B cell (primary cell): ENCODE measurements at regions not wholly inside any gene's neighbourhood (a gene's known extent, or its start where the extent isn't known, plus 50 kb on each side); places are given as distances from the start of the nearest gene placed in this dataset.

ENCODE experiments used
- ATAC-seq: fragments of 200-7000 bp; cut with Tn5 transposase; one replicate; pipeline ENCODE4 v1.10.0; 2021; ENCODE audit warnings: low read depth, mild to moderate bottlenecking, moderate number of reproducible peaks, moderate library complexity
- CTCF ChIA-PET: fragments of 350-600 bp; sonication (Branson Sonifier 250); formaldehyde crosslinking; loops from one replicate; lab custom pipeline; 2021; ENCODE audit warnings: antibody characterized with exemption, inconsistent platforms; lab: Charles Lee
- POLR2A ChIA-PET: fragments of 350-600 bp; sonication (Branson Sonifier 250); formaldehyde crosslinking; loops from one replicate; lab custom pipeline; 2021; ENCODE audit warnings: antibody characterized with exemption; lab: Charles Lee
- DNase-seq: peaks from one replicate; pipeline ENCODE4 v3.0.0; 2013
- H2AFZ ChIP-seq: 2 replicates; pipeline ENCODE4 v1.6.1; 2012; ENCODE audit warnings: mild to moderate bottlenecking, low read depth, low read length; ENCODE audit not compliant: insufficient read depth, poor library complexity, severe bottlenecking
- H3K27ac ChIP-seq, 2 donors: 1 replicate in 1 of 2; 2 replicates in 1 of 2; pipeline ENCODE4 v1.5.1; 2012 to 2013; ENCODE audit warnings: low read length in 2 of 2, mild to moderate bottlenecking in 2 of 2, moderate library complexity in 1 of 2
- H3K27me3 ChIP-seq, 4 experiments: fragments of 200-600 bp in 1 of 4; sonication (generic) in 1 of 4; replicated peaks in 1 of 4; 1 replicate in 2 of 4; 2 replicates in 2 of 4; pipeline versions ENCODE4 v1.6.1 to v1.7.0; 2013 to 2016; ENCODE audit warnings: low read length in 3 of 4, mild to moderate bottlenecking in 2 of 4, mixed read lengths in 1 of 4, moderate library complexity in 1 of 4; ENCODE audit not compliant: insufficient read depth in 4 of 4, control insufficient read depth in 3 of 4; ENCODE audit errors: control extremely low read depth in 1 of 4
- H3K36me3 ChIP-seq, 2 experiments: replicated peaks in 1 of 2; 1 replicate in 1 of 2; 2 replicates in 1 of 2; pipeline versions ENCODE4 v1.6.1 to v1.7.1; 2013; ENCODE audit warnings: low read length in 1 of 2; ENCODE audit not compliant: insufficient read depth in 2 of 2, control insufficient read depth in 1 of 2; ENCODE audit errors: control extremely low read depth in 1 of 2, extremely low read depth in 1 of 2
- H3K4me1 ChIP-seq, 2 donors: fragments of 200-600 bp in 1 of 2; sonication (generic) in 1 of 2; 1 replicate in 1 of 2; 2 replicates in 1 of 2; pipeline versions ENCODE4 v1.5.1 to v1.6.1; 2013 to 2017; ENCODE audit warnings: low read length in 2 of 2; ENCODE audit not compliant: control insufficient read depth in 2 of 2, insufficient read depth in 2 of 2
- H3K4me2 ChIP-seq: replicated peaks from 2 replicates; pipeline ENCODE3; 2012; ENCODE audit warnings: mild to moderate bottlenecking, low read depth, low read length; ENCODE audit not compliant: poor library complexity, severe bottlenecking
- H3K4me3 ChIP-seq, 5 experiments: fragments of 200-600 bp in 1 of 5; sonication (generic) in 1 of 5; 1 replicate in 3 of 5; 2 replicates in 2 of 5; pipeline versions ENCODE4 v1.5.1 to v1.7.0; 2011 to 2016; ENCODE audit warnings: low read length in 4 of 5, mild to moderate bottlenecking in 4 of 5, low read depth in 2 of 5, control low read depth in 1 of 5, moderate library complexity in 1 of 5; ENCODE audit not compliant: insufficient read depth in 1 of 5; ENCODE audit errors: control extremely low read depth in 1 of 5, extremely low read depth in 1 of 5
- H3K79me2 ChIP-seq: fragments of 200-600 bp; sonication (generic); one replicate; pipeline ENCODE4 v1.6.0; 2016; ENCODE audit warnings: low read length; ENCODE audit not compliant: control insufficient read depth, insufficient read depth
- H3K9ac ChIP-seq: fragments of 200-600 bp; sonication (generic); 2 replicates; pipeline ENCODE4 v1.6.1; 2017; ENCODE audit warnings: mild to moderate bottlenecking, low read length, moderate library complexity
- H3K9me3 ChIP-seq, 3 donors: one replicate each; pipeline versions ENCODE4 v1.6.1 to v1.7.1; 2013; ENCODE audit warnings: low read length in 2 of 3; ENCODE audit not compliant: control insufficient read depth in 2 of 3, insufficient read depth in 1 of 3; ENCODE audit errors: control extremely low read depth in 1 of 3
- H4K20me1 ChIP-seq: 2 replicates; pipeline ENCODE4 v1.6.0; 2012; ENCODE audit warnings: mild to moderate bottlenecking, low read length; ENCODE audit not compliant: insufficient read depth, control insufficient read depth, poor library complexity, severe bottlenecking
- H3K27ac Mint-ChIP-seq: one replicate; pipeline ENCODE4 v1.8.0; 2021; ENCODE audit warnings: mixed read lengths
- H3K27me3 Mint-ChIP-seq: one replicate; pipeline ENCODE4 v1.8.0; 2021; ENCODE audit warnings: mixed read lengths
- H3K4me1 Mint-ChIP-seq: one replicate; pipeline ENCODE4 v1.8.0; 2021; ENCODE audit warnings: mixed read lengths
- H3K4me3 Mint-ChIP-seq: one replicate; pipeline ENCODE4 v1.8.0; 2021; ENCODE audit warnings: mixed read lengths
- H3K9me3 Mint-ChIP-seq: one replicate; pipeline ENCODE4 v1.8.0; 2022; ENCODE audit warnings: mixed read lengths; ENCODE audit not compliant: insufficient read depth
- CTCF ChIP-seq: fragments of 200-600 bp; IDR thresholded peaks from one replicate; pipeline ENCODE4 v1.8.0; 2022; ENCODE audit warnings: antibody characterized with exemption, mild to moderate bottlenecking
- EZH2 ChIP-seq: IDR thresholded peaks from 2 replicates; pipeline ENCODE4 v1.6.1; 2012; ENCODE audit warnings: borderline replicate concordance, low read depth, mild to moderate bottlenecking, moderate library complexity, low read length; ENCODE audit not compliant: insufficient read depth, poor library complexity, severe bottlenecking
- WGBS: methylation state at CpG from one replicate; pipeline ENCODE4 v1.1.5; 2013; ENCODE audit warnings: missing lambda C conversion rate; ENCODE audit not compliant: insufficient coverage; 5-methylcytosine and 5-hydroxymethylcytosine counted together
- intact Hi-C: fragments of 100-400 bp; cut with micrococcal nuclease; formaldehyde crosslinking; loops from one replicate; pipeline ENCODE4 v1.10.0; 2022

GRCh38 chr2:225787497-225787896, 388.0 kb downstream of the NYAP2 start:
- H3K27me3 ChIP-seq = no peaks in the 10 kb centered on the region
- H3K4me3 ChIP-seq = no peak overlapping the region
- TF ChIP-seq EZH2 (no peak), CTCF (no peak)
- H3K27ac ChIP-seq = no peak overlapping the region
- WGBS = no CpG with 5 or more reads among the region's 2 CpGs
- intact Hi-C loops = no loop called here
- no peaks in the 10 kb centered on the region for H3K79me2 ChIP-seq
- POLR2A ChIA-PET = no interaction called here
- ATAC-seq = no peak
- no peaks in the 10 kb centered on the region for H3K27me3 Mint-ChIP-seq
- no peak overlapping the region for H3K4me3 Mint-ChIP-seq
- H3K9ac ChIP-seq = no peak overlapping the region
- no peaks in the 10 kb centered on the region for H4K20me1 ChIP-seq
- H2AFZ ChIP-seq = no peak overlapping the region
- no peak for DNase-seq
- CTCF ChIA-PET = no interaction called here
- H3K4me1 ChIP-seq = no peaks in the 10 kb centered on the region
- no peaks in the 10 kb centered on the region for H3K9me3 Mint-ChIP-seq
- H3K9me3 ChIP-seq = no peaks in the 10 kb centered on the region
- H3K4me1 Mint-ChIP-seq = no peaks in the 10 kb centered on the region
- H3K4me2 ChIP-seq = no peak overlapping the region
- no peaks in the 10 kb centered on the region for H3K36me3 ChIP-seq
- no peak overlapping the region for H3K27ac Mint-ChIP-seq

- 80% methylated on average over 1 of the region's 2 CpGs for WGBS
Observed at GRCh38 chr2:225781991-225782390, 382.5 kb downstream of the NYAP2 start.

More at GRCh38 chr2:225781991-225782390, 382.5 kb downstream of the NYAP2 start:
- H3K4me3 ChIP-seq = no peak overlapping the region
- no peak overlapping the region for H3K4me2 ChIP-seq
- H4K20me1 ChIP-seq = no peaks in the 10 kb centered on the region
- H3K27me3 ChIP-seq = no peaks in the 10 kb centered on the region
- H3K27ac Mint-ChIP-seq = no peak overlapping the region
- no peaks in the 10 kb centered on the region for H3K4me1 ChIP-seq
- no peaks in the 10 kb centered on the region for H3K4me1 Mint-ChIP-seq
- intact Hi-C loops = no loop called here
- no peak overlapping the region for H3K9ac ChIP-seq
- H3K36me3 ChIP-seq = no peaks in the 10 kb centered on the region
- TF ChIP-seq CTCF (no peak), EZH2 (no peak)
- no peak for ATAC-seq
- no peaks in the 10 kb centered on the region for H3K9me3 Mint-ChIP-seq
- POLR2A ChIA-PET = no interaction called here
- no peaks in the 10 kb centered on the region for H3K79me2 ChIP-seq
- DNase-seq = no peak
- H3K9me3 ChIP-seq = no peaks in the 10 kb centered on the region
- H3K4me3 Mint-ChIP-seq = no peak overlapping the region
- peaks cover 3% of the 10 kb centered on the region for H3K27me3 Mint-ChIP-seq
- CTCF ChIA-PET = no interaction called here
- no peak overlapping the region for H3K27ac ChIP-seq
- H2AFZ ChIP-seq = no peak overlapping the region
